Breast epithelium (tissue), 3 donors: ENCODE measurements at regions not wholly inside any gene's neighbourhood (a gene's known extent, or its start where the extent isn't known, plus 50 kb on each side); places are given as distances from the start of the nearest gene placed in this dataset.

ENCODE experiments used
- CTCF ChIP-seq, 3 donors: fragments of 450-650 bp; IDR thresholded peaks; one replicate each; pipeline ENCODE4 v1.5.1; 2016 to 2017; ENCODE audit warnings: antibody characterized with exemption in 3 of 3, mild to moderate bottlenecking in 3 of 3, moderate library complexity in 3 of 3
- POLR2A ChIP-seq: fragments of 450-650 bp; IDR thresholded peaks from one replicate; pipeline ENCODE4 v1.6.1; 2016; ENCODE audit warnings: antibody characterized with exemption, mild to moderate bottlenecking, moderate library complexity
- POLR2AphosphoS5 ChIP-seq, 3 donors: sonication (generic); formaldehyde crosslinking; IDR thresholded peaks; one replicate each; pipeline ENCODE4 v1.6.1; 2017; ENCODE audit warnings: antibody characterized with exemption in 3 of 3

- TF ChIP-seq POLR2AphosphoS5 (IDR thresholded peaks at IDR 0.05) (no peak), POLR2A (no peak), CTCF (IDR thresholded peaks at IDR 0.05) (no peak)
These were observed 144.1 kb upstream of the PELI2 start for GRCh38 chr14:55973911-55974630.
